C4-2B (cell line): ENCODE measurements at regions not wholly inside any gene's neighbourhood (a gene's known extent, or its start where the extent isn't known, plus 50 kb on each side); places are given as distances from the start of the nearest gene placed in this dataset.

Source experiments
- H3K27ac ChIP-seq: fragments of 450-650 bp; 2 replicates; pipeline ENCODE4 v1.5.1; 2017
- CTCF ChIP-seq: fragments of 450-650 bp; conservative IDR thresholded peaks from 2 replicates; pipeline ENCODE4 v1.5.1; 2017; ENCODE audit warnings: mild to moderate bottlenecking
- ZFX ChIP-seq: fragments of 450-650 bp; IDR thresholded peaks from 2 replicates; pipeline ENCODE4 v1.6.1; 2017

GRCh38 chr2:203814661-203815540, 52.7 kb upstream of the CTLA4 start:
- H3K27ac ChIP-seq = no peak overlapping the region

GRCh38 chr2:203815541-203815898, 52.1 kb upstream of the CTLA4 start:
- TF ChIP-seq ZFX (no peak), CTCF (peak; percentile 55)
- no peak overlapping the region for H3K27ac ChIP-seq

More at GRCh38 chr2:203814661-203815540, 52.7 kb upstream of the CTLA4 start:
- TF ChIP-seq CTCF (peak; percentile 83), ZFX (no peak)

GRCh38 chr2:203817147-203817546, 50.4 kb upstream of the CTLA4 start:
- H3K27ac ChIP-seq = no peak overlapping the region
- TF ChIP-seq ZFX (no peak), CTCF (no peak)
